Prostate gland (tissue), 1 donor: ENCODE measurements at regions not wholly inside any gene's neighbourhood (a gene's known extent, or its start where the extent isn't known, plus 50 kb on each side); places are given as distances from the start of the nearest gene placed in this dataset.

Experiments used
- POLR2A ChIP-seq: fragments of 450-650 bp; IDR thresholded peaks from one replicate; pipeline ENCODE4 v1.6.1; 2016; ENCODE audit warnings: antibody characterized with exemption, mild to moderate bottlenecking
- POLR2AphosphoS5 ChIP-seq: sonication (generic); formaldehyde crosslinking; IDR thresholded peaks from one replicate; pipeline ENCODE4 v1.6.1; 2017; ENCODE audit warnings: antibody characterized with exemption

- no peak for TF ChIP-seq POLR2AphosphoS5
- no peak for TF ChIP-seq POLR2A
These were observed 133.2 kb downstream of the IGLL1 start for GRCh38 chr22:23446796-23447350.
